HG03196 (cell line): ENCODE measurements at regions not wholly inside any gene's neighbourhood (a gene's known extent, or its start where the extent isn't known, plus 50 kb on each side); places are given as distances from the start of the nearest gene placed in this dataset.
"Not testable (repeated sequence)": the region's sequence is repeated elsewhere in the genome, so short reads cannot be mapped to it uniquely, and the experiment has no call there.

Source experiments
- ATAC-seq: cut with Tn5 transposase; IDR thresholded peaks from one replicate; pipeline ENCODE4 v1.9.1; 2021; ENCODE audit not compliant: unreplicated experiment

DNA sequence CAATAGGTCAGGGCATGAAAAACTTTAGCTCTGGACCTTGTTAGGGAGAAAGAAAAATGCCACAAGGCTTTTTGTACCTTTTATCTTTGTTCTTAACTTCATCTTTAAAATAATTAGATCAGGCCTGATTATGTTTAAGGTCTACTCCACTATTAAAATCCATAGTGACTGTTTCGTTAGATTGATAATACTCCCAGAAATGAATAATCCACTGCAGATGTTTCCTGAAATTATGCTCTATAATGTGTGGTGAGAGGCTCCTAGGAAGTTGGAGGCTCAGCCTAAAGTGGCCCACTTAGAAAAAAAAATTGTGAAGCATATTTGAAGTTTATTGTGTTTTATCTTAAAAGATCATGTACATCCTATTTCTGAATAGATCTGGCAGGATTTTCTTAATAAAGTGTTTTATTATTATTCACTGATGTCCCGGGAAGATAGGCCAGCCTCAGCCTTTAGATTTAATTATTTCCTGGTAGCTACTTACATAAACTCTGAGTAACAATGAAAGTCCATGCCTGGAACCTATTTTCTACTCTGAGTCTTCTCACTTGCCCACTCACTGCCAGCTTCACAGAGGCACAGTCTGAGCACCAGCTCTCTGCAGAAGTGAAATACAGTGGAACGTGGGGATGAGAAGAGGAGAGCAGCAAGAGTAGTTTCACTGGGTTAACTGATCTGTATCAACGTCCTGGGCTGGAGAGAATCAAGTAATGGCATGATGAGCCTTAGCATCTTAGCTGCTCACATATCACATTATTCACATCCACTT, 126.8 kb upstream of the TMEM170B start:
- ATAC-seq: peak; percentile 42

DNA sequence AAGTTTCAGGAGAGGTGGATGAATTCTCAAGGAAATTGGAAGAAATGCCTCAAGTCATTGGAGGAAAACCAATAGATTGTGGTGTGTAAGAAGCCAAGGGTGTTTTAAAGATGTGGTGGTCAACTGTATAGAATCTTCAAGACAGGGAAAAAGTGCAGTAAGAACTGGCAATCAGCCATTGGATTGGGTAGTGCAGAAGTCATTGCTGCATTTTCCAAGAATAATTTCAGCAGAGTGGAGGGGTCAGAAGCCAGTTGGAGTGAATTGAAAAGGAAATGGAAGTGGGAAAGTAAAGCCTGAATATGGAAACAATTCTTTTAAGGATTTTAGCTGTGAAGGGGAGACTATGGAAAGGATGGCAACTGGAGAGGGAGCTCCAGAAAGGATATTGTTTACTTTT, 128.2 kb upstream of the TMEM170B start:
- ATAC-seq: no peak

DNA sequence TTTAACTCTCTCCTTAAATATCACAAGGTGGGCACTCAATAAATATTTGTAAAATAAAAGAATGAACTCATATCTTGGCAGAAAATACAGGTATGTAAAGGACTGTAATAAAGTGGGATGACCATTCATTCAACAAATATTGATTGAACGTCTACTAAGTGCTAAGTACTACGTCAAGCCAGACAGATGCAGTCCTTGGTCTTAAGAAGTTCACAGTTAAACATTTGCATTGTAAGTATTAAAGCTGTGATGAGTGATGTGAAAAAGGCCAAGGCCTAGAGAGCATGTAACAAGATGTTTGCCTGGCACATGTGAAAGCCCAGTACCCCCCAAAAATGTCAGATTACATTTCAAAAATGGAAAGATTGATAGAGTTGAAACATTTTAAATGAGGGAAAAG, 130.1 kb upstream of the TMEM170B start:
- ATAC-seq: no peak

DNA sequence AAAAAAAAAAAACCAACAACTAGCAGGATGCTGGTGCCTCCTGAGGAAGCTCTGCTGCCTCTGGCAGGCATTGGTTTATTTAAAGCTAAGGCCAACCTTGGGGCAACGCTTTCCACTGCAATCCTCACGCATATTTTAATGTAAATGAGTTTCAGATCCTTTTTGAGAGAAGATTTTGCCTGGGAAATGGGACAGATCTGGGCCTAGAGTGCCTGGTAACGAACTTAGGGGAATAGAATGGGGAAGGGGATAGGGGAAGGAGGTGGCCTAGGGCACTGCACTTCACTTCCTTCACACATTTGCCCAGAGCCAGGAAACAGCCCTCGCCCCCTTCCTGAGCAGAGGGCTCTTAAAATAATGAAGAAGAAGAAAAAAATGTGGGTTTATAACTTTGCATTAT, 132.7 kb upstream of the TMEM170B start:
- no peak for ATAC-seq

DNA sequence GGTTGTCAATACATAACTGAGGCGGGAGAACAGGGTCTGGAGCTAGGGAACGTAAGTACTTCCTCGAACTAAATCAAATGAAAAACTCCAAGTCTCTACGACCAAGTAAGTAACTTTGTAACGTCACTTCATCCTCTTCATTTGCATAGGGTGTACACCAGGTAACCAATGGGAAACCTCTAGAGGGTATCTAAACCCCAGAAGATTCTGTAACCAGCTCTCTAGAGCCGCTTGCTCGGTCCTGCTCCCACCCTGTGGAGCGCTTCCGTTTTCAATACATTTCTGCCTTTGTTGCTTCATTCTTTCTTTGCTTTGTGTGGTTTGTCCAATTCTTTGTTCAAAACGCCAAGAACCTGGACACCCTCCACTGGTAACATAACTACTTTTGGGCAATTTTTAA, 133.5 kb upstream of the TMEM170B start:
- no peak for ATAC-seq

DNA sequence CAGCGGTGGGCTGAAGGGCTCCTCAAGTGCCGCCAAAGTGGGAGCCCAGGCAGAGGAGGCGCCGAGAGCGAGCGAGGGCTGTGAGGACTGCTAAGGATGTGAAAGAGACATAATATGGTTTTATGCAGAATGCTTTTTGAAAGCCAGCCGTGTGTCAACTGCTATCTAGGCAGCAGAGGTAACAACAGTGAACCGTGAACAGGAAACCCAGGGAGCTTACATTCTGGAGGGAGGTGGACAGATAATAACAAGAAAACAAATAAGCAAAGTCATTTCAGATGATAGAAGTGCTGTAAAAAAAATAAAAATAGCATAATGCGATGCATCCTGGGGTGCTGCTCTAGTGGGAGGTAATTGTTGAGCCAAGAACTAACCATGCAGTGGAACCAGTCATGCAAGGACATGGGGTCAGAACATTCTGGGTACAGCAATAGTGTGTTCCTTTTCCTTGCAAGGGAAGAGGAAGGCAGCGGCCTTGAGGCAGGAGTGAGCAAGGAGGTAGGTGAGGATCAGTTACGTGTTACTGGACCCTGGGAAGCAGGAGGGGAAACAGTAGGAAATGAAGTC, 134.4 kb upstream of the TMEM170B start:
- ATAC-seq: no peak

DNA sequence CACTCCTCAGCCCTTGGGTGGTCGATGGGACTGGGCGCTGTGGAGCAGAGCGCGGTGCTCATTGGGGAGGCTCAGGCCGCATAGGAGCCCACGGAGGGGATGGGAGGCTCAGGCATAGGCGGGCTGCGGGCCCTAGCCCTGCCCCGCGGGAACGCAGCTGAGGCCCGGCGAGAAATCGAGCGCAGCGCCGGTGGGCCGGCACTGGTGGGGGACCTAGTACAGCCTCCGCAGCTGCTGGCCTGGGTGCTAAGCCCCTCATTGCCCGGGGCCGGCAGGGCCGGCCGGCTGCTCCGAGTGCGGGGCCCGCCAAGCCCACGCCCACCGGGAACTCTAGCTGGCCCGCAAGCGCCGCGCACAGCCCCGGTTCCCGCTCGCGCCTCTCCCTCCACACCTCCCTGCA, 135.0 kb upstream of the TMEM170B start:
- not testable (repeated sequence) for ATAC-seq

DNA sequence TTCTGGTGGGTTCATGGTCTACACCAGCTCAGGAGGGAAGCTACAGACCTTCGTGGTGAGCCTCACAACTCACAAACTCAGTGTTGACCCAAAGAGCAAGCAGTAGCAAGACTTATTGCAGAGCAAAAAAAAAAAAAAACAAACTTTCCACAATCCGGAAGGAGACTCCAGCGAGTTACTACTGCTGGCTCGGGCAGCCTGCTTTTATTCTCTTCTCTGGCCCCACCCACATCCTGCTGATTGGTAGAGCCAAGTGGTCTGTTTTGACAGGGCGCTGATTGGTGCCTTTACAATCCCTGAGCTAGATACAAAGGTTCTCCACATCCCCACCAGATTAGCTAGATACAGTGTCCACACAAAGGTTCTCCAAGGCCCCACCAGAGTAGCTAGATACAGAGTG, 135.6 kb upstream of the TMEM170B start:
- ATAC-seq: not testable (repeated sequence)

DNA sequence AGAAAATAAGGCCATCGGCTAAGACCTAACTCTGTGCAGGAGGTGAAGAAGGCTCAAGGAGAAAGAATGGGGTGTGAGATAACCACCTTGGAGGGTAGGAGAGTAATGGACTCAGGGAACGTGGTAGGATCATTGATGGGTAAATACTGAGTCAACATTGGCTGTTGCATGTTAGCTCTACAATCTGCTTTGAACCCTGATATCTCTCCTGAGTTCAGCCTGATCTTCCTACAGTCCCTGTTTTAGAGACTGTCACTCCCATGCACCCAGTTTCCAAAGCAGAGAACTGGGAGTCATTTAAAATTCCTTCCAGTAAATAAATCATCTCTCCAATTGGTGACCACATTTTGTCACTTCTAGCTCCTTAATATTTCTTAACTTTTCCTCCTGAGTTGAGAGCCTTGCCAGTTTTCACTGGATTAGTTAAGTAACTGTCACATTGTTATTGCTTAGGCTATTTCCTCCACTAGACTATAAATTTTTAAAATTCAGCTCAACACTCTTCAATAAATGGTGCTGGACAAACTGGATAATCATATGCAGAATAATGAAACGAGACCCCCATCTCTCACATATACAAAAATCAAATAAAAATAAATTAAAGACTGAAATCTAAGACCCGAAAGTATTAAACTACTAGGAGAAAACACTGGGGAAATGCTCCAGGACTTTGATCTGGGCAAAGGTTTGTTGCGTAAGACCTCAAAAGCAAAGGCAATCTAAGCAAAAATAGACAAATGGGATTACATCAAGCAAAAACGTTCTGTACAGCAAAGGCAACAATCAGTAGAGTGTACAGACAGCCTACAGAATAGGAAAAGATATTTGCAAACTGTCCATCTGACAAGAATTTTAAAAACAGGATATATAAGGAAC, 138.9 kb upstream of the TMEM170B start:
- no peak for ATAC-seq

DNA sequence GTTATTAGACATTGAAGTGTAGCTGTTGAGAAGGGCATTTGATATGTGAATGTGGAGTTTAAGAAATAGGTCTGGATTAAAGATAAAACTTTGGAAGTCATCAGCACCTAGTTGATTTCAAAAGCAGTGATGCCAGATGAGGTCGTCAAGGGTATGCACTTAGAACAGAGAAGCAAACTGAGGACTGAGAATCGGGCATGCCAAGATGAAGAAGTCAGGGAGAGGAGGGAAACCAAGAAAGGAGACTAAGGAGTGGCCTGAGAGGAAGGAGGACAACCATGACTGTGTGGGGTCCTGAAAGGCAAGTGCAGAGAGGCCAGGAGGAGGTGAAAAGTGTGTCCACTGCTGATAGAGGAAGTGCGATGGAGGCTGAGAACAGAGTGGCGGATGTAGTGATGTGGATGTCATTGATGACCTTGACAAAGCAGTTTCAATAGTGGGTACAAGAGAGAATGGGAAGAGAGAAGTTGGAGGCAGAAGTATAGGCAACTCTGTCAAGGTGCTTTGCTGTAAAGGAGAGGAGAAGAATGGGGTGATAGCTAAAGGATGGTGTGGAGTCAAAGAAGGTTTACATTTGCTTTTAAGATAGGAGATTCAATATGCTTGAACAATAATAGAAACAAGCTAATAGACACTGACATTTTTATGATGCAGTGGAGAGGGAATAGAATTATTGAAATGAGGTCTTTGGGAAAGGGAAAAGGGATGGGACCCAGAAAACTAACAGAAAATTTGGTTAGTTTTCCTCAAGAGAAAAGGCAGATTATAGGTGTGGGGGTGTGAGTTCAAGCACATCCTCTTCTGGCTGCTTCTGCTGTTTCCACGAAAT, 139.7 kb upstream of the TMEM170B start:
- ATAC-seq: no peak

DNA sequence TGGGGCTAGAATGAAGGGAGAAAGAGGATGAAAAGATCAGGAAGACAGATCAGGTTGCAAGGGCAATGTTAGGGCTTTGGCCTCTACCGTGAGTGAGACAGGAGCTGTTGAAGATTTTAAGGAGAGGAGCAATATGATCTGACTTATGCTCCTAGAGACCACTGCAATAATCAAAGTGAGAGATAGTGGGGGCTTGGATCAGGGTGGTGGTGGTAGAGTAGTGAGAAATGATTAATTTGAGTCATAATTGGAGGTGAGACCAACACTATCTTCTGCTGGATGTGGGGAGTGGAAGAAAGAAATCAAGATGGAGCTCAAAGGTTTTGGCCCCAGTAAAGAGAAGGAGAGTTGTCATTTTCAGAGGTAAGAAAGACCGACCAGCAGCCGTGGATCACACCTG, 140.7 kb upstream of the TMEM170B start:
- ATAC-seq: no peak

DNA sequence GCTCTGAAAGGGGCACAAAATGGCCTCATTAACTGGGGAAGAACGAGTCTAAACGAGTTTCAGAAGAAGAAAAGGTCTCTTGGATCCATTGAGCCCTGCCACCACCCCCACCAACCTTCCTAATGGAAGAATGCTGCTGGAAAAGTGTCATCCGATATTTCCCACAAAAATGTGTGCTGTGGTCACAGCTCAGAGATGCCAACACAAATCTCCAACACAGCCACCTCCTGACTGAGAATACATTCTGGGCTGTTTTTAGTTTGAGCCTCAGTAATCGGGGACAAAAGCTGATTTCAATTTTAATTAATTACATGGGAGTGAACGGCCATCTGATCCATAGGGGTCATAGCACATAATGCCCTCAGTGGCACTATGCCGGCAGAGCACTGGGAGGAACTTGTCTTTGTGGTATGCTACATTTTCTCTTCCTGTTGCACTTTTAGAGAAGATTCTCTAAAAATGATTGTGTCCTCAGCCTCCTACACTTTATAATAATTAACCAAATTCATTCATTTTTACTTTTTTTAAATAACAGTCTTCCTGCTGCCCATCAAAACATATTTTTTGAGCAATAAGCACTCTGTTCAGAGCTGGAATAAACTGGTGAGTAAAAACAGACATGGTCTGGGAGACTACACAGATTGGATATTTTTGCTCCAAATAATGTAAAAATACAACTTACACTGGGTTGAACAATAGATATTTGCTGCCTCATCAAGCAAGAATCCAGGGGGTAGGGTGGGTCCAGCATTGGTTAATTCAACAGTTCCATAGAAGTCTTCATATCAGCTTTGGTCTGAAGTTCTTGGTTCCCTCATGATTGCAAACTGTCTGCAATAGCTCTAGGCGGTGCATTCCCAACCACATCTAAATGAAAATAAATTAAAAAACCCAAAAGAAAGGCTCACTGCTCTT, 143.6 kb upstream of the TMEM170B start:
- ATAC-seq: peak; percentile 49

DNA sequence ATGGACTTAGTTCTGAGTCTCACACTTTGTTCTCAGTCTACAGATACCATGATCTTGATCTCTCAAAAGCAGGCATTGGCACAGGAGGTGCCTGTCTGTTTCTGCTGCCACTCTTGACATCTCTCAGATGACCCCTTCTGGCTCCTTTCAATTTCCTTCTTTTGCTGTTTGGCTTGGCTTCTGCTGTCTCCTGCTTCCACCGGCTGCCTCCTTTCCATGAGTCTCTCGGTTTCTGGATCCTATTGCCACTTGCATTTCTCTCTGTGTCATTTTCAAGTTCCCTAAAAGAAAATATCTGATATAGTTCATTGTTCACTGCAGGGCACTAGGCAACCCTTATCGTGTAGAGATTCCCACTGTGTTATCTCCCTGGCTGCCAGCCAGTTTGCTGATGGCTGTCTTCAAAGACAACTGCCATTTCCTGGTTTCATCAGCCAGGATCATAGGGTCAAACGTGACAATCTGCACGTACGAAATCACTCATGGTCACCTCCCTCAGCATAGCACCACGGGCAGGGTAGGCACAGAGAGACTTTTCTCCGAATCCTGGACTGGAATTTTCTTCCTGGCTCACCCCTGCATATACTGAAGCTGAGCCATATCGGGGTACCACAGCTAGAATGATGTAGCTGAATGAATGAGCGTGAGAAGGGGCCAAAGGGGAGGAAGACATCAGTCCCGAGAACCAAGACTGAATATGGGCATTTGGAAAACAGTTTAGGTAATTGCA, 144.6 kb upstream of the TMEM170B start:
- ATAC-seq: no peak

DNA sequence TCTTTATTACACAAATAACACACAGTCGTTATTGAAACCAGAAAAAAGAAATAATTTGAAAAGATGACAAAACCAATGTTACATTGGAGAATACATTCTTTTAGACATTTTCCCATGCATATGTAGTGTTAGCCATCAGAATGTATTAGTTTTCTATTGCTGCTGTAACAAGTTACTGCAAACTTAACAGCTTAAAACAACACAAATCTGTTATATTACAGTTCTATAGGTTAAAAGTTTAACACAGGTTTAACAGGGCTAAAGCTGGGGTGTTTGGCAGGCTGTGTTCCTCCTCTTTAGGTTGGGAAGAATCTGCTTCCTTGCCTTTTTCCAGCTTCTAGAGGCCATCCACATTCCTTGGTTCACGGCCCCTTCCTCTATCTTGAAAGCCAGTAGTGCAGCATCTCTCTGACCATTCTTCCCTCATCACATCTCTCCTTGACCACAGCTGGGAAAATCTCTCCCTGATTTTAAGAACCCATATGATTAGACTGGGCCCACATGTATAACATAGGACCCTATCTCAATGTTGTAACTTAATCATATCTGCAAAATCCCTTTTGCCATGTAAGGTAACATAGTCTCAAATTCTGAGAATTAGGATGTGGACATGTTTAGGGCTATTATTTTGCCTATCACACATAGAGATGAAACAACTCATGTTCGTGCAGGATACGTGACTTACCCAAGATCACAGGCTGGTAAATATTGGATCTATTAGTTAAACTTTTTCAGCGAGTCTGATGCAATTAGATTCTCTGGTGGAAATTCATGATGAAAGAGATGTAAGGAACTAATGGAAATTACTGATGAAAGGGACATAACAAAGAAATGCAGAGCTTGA, 145.4 kb upstream of the TMEM170B start:
- ATAC-seq: no peak

DNA sequence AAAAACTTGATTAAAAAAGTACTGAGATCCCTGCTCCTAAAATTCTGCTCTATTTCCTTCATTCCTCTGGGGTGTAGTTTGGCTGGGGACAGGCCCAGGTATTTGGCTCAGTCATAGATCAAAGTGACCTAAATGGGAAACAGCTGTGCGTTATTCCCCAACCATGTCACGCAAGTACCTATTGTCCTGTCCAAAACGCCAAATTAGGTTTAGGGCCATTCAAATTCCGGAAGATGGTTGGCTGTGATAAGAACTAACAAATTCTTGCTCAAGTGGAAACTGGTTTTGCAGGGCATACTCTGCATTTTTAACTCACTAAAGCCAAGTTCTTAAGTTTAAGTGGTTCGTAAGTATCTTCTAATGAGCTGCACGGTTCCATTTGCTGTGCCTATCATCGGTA, 147.6 kb upstream of the TMEM170B start:
- no peak for ATAC-seq

DNA sequence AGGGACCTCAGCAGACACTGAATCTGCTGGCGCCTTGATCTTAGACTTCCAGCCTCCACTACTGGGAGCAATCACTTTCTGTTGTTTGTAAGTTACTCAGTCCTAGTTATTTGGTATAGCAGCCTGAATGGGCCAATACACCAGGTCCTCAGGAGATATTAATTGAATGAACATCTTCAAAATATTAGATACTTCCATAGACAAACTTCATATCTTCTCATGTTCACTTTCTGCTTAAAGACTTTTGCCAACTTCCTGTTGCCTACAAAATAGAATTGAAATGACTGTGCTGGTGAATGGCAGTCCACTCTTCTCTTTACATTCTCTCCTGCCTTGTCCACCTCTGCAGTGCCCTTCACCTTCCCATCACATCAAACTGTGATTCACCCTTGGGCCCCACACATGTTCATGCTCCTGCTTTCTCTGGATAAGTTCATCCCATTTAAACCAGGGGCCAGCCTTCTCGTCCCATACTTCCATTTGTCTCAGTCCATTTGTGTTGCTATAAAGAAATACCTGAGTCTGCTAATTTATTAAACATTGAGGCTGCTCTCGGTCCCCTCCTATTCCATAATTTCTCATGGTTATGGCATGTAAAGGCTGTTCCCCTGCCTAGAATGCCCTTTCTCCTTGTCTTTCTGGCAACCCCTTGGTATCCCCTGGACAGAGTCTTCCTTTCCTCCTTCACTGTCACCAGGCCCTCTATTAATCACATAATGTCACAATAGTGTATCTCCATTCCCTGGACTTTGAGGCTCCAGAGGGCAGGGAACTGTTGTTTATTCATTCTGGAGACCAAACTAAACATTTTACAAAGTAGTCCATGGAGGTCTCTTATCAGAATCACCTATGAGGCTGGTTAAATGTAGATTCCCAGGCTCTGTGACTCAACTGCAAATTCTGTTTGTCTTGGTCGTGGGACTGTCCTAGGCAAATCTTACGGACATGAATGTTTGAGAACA, 148.3 kb upstream of the TMEM170B start:
- no peak for ATAC-seq

DNA sequence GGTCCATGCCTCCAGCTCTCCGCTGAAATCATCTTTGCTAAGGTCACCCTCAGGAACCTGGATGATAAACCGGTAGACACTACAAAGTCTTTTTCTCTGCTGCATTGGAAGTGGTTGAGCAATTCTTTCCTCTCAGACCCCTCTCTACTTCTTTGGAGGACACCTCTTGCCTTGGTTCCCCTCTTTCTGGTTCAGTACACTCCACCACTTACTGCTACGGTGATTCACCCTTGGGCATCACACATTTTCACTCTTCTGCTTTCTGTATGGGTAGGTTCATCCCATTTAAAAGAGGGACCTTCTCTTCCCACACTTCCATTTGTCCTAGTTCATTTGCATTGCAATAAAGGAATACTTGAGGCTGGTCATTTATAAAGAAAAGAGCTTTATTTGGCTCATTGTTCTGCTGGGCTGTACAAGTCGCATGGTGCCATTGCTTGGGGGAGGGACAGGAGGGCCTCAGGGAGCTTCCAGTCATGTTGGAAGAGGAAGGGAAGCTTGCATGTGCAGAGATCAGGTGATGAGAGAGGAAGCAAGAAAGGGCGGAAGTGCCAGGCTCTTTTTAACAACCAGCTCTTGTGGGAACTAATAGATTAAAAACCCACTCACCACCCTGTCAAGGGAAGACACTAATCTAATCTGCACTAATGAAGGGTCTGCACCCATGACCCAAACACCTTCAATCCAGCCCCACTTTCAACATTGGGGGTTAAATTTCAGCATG, 149.7 kb upstream of the TMEM170B start:
- no peak for ATAC-seq
